Heart right ventricle (tissue), 16 donors: ENCODE measurements at regions not wholly inside any gene's neighbourhood (a gene's known extent, or its start where the extent isn't known, plus 50 kb on each side); places are given as distances from the start of the nearest gene placed in this dataset.

Experiments used
- ATAC-seq, 8 donors: fragments of 200-7000 bp; cut with Tn5 transposase; one replicate each; pipeline ENCODE4 v1.9.1; 2020; ENCODE audit warnings: mild to moderate bottlenecking in 8 of 8, moderate library complexity in 8 of 8, moderate number of reproducible peaks in 1 of 8
- DNase-seq, 2 donors: peaks; one replicate each; pipeline ENCODE4 v3.0.0-alpha.2; 2020
- H3K27ac ChIP-seq, 10 donors: fragments of 200-600 bp; sonication (generic) in 2 of 10; one replicate each; pipeline versions ENCODE4 v1.5.0 to v1.8.0; 2020 to 2022; ENCODE audit warnings: mild to moderate bottlenecking in 3 of 10
- H3K27me3 ChIP-seq, 7 donors: fragments of 200-600 bp; one replicate each; pipeline ENCODE4 v1.8.0; 2021 to 2022; ENCODE audit warnings: mild to moderate bottlenecking in 2 of 7
- H3K36me3 ChIP-seq, 9 donors: fragments of 200-600 bp; sonication (generic) in 1 of 9; one replicate each; pipeline versions ENCODE4 v1.5.0 to v1.8.0; 2020 to 2022; ENCODE audit warnings: mild to moderate bottlenecking in 2 of 9
- H3K4me1 ChIP-seq, 9 donors: fragments of 200-600 bp; sonication (generic) in 1 of 9; one replicate each; pipeline versions ENCODE4 v1.5.0 to v1.8.0; 2020 to 2022; ENCODE audit warnings: mild to moderate bottlenecking in 4 of 9
- H3K4me3 ChIP-seq, 10 donors: fragments of 200-600 bp; sonication (generic) in 2 of 10; one replicate each; pipeline versions ENCODE4 v1.5.0 to v1.8.0; 2020 to 2022; ENCODE audit warnings: mild to moderate bottlenecking in 7 of 10, moderate library complexity in 2 of 10
- H3K9me3 ChIP-seq, 11 donors: fragments of 200-600 bp in 10 of 11; sonication (generic) in 2 of 11; one replicate each; pipeline versions ENCODE4 v1.5.0 to v1.8.0; 2013 to 2022; ENCODE audit warnings: mild to moderate bottlenecking in 2 of 11, control low read depth in 1 of 11, moderate library complexity in 1 of 11
- CTCF ChIP-seq, 9 donors: fragments of 200-600 bp; sonication (generic) in 2 of 9; IDR thresholded peaks; one replicate each; pipeline versions ENCODE4 v1.5.0 to v1.8.0; 2021 to 2022; ENCODE audit warnings: antibody characterized with exemption in 9 of 9, mild to moderate bottlenecking in 5 of 9, moderate library complexity in 1 of 9
- WGBS, 2 donors: extraction: QIAGEN DNeasy Blood & Tissue Kit; methylation state at CpG; one replicate each; pipeline ENCODE4 v1.1.7; 2013; ENCODE audit warnings: inconsistent platforms in 1 of 2; 5-methylcytosine and 5-hydroxymethylcytosine counted together
- intact Hi-C, 10 donors: fragments of 100-400 bp; cut with DNase I; formaldehyde crosslinking; loops; one replicate each; pipeline versions ENCODE4 v1.11.1 to v1.14.2; 2022
- donor health status: Arrhythmogenic right ventricular cardiomyopathy.
- donor health status: ischemic (EF 13 %, LVEDD 7.1; RV severe dilation, severe dysfunction).
- donor health status: healthy with polysubstance abuse.
- donor health status: DM: no; HTN: yes; CAD: no.
- donor health status: DM: no; HTN: no; CAD: no.
- donor health status: ischemic (EF 25% LVEDD 6.9; RV normal size, moderate dysfunction).
- donor health status: ischemic (EF 25% LVEDD 5.7; RV mildly dilated, moderate dysfunction).
- donor health status: healthy.
- donor health status: DM: yes; HTN: yes; CAD: no.
- donor health status: Ischemic cardiomyopathy.
- donor health status: ischemic (EF 35%, LVEDD 5.7; RV mildly dilated, moderate dysfunction).
- donor health status: nonischemic (EF 11% LVEDD 7.7; RV severe dilation, severe dysfunction).
- donor health status: DM: yes; HTN: yes; CAD: no.
- donor health status: PGD.
- donor health status: ischemic (EF 29% LVEDD 5.4; RV normal size, mild dysfunction).
- donor health status: nonischemic (EF 23%, LVEDD 6.1; RV moderate dilation, normal function).

DNA sequence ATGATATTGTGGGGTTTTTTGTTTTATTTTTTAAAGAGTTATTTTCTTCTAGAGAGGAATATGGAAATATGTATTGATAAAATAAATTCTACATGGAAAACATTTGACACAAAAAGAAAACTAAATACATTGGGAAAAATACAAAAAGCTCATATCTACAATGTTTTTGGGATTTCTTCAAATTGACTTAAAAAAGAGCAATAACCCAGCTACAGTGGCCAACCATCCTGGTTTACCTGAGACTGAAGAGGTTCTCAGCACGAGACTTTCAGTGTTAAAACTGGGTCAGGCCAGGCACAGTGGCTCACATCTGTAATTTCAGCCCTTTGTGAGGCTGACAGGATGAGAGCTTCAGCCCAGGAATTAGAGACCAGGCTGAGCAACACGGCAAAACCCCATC, 56.7 kb upstream of the MYCN start:
- no peak for DNase-seq
- Histone ChIP-seq H3K27ac (no peak overlapping the region), H3K36me3 (no peaks in the 10 kb centered on the region), H3K4me3 (no peak overlapping the region), H3K27me3 (no peaks in the 10 kb centered on the region), H3K9me3 (no peaks in the 10 kb centered on the region), H3K4me1 (no peaks in the 10 kb centered on the region)
- ATAC-seq = no peak
- TF ChIP-seq CTCF (IDR thresholded peaks at IDR 0.05) = no peak
- 83 to 91% methylated on average over 2 of the region's 2 CpGs for WGBS, 2 donors
- intact Hi-C loops = no loop called here

- Histone ChIP-seq H3K36me3 (no peaks in the 10 kb centered on the region), H3K4me3 (no peak overlapping the region), H3K27me3 (no peaks in the 10 kb centered on the region), H3K27ac (no peak overlapping the region), H3K4me1 (no peaks in the 10 kb centered on the region), H3K9me3 (no peaks in the 10 kb centered on the region)
- DNase-seq = no peak
- no peak for TF ChIP-seq CTCF (IDR thresholded peaks at IDR 0.05)
- no peak for ATAC-seq
- intact Hi-C loops = no loop called here
- WGBS, 2 donors = 96% methylated on average over 2 of the region's 2 CpGs
Measured at GRCh38 chr2:15884790-15885189, 55.6 kb upstream of the MYCN start.

GRCh38 chr2:15886231-15886630, 54.1 kb upstream of the MYCN start:
- no peaks in the 10 kb centered on the region for H3K27me3 ChIP-seq
- H3K36me3 ChIP-seq = no peaks in the 10 kb centered on the region
- WGBS, 2 donors = 69 to 76% methylated on average over 6 of the region's 6 CpGs
- intact Hi-C loops = no loop called here
- TF ChIP-seq CTCF (IDR thresholded peaks at IDR 0.05) = no peak
- no peak for DNase-seq
- H3K4me1 ChIP-seq = peaks cover 0 to 8% (median 3%) of the 10 kb centered on the region in 9 donors
- no peaks in the 10 kb centered on the region for H3K9me3 ChIP-seq
- no peak overlapping the region for H3K27ac ChIP-seq
- no peak overlapping the region for H3K4me3 ChIP-seq
- no peak for ATAC-seq

DNA sequence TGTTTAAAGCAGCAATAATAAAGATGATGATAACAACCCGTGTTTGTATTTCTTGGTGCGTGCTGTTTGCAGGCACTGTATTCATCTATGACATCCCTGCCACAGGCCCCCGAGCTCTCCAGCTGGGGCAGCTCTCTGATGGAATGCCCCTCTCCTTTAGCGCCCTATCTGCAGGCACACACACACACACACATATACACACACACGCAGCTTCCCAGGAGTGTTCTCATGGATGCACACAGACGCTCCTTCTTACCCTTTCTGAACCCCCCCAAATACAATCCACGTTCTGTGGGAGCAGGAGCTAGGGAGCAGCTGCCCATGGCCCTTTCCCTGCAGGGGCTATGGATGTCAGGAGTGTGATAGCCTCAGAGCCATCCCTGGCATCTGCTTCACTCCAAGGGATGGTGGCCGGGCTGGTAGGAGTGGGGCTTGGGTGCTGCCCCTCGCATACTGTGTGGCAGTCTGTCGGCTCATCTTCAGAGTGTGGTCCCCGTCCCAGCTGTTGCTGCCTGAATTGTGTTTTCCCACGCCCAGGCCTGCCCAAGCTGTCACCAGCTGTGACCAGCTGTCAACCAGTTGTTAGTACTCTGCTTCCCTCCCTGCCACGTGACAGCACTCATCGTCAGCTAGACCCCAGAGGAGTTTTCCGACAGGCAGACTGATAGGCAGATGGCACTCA, 50.8 kb upstream of the MYCN start:
- Histone ChIP-seq H3K27me3 (no peaks in the 10 kb centered on the region), H3K36me3 (no peaks in the 10 kb centered on the region), H3K4me3 (no peak overlapping the region), H3K27ac (no peak overlapping the region), H3K4me1 (peaks cover 0 to 14% (median 4%) of the 10 kb centered on the region in 9 donors), H3K9me3 (no peaks in the 10 kb centered on the region)
- intact Hi-C loops = no loop called here
- TF ChIP-seq CTCF (IDR thresholded peaks at IDR 0.05) = no peak
- 66 to 71% methylated on average over 15 of the region's 15 CpGs for WGBS, 2 donors
- ATAC-seq (peak; percentile 39 to 70 (median 54)), DNase-seq (peak in 1 of 2 donors; percentile 23)
